HCT116 (cell line): ENCODE measurements at regions not wholly inside any gene's neighbourhood (a gene's known extent, or its start where the extent isn't known, plus 50 kb on each side); places are given as distances from the start of the nearest gene placed in this dataset.

Experiments
- ATAC-seq: fragments of 200-7000 bp; cut with Tn5 transposase; 2 replicates; pipeline ENCODE4 v1.9.1; 2020; ENCODE audit warnings: mild to moderate bottlenecking, moderate library complexity
- BruUV-seq: library from RNA; stranded (reverse); fragments of 400-500 nt; replicated peaks from 2 replicates; lab custom pipeline; 2021; lab: Mats Ljungman, UMichigan
- CTCF ChIA-PET: fragments of 300-600 bp; sonication (Branson Sonifier 250); formaldehyde crosslinking; loops from one replicate; lab custom pipeline; 2021; ENCODE audit warnings: antibody characterized with exemption; lab: Charles Lee
- POLR2A ChIA-PET: fragments of 300-600, 350-600 bp; sonication (Branson Sonifier 250); formaldehyde crosslinking; loops from one replicate; lab custom pipeline; 2021; ENCODE audit warnings: antibody characterized with exemption; lab: Charles Lee
- RAD21 ChIA-PET, 2 experiments: fragments of 300-600 bp; sonication (Branson Sonifier 250); formaldehyde crosslinking; loops; one replicate each; lab custom pipeline; 2023; ENCODE audit warnings: low total read pairs in 2 of 2; ENCODE audit not compliant: uncharacterized antibody in 2 of 2, unreplicated experiment in 2 of 2, low non-redundant PET in 1 of 2; lab: Charles Lee
- DNase-seq: peaks from one replicate; pipeline ENCODE4 v3.0.0-alpha.2; 2010; ENCODE audit warnings: low read depth, low spot score
- H2AFZ ChIP-seq: fragments of 200-600 bp; shearing (Covaris generic), sonication (generic); 2 replicates; pipeline ENCODE4 v1.6.1; 2017; ENCODE audit warnings: low read depth, mixed run types, mixed read lengths, antibody characterized with exemption, low read length; ENCODE audit not compliant: poor library complexity, severe bottlenecking
- H3K27ac ChIP-seq: 2 replicates; pipeline ENCODE4 v1.5.1; 2012; ENCODE audit warnings: low read depth, low read length
- H3K27me3 ChIP-seq: fragments of 200-600 bp; sonication (generic); 2 replicates; pipeline ENCODE4 v1.6.1; 2016; ENCODE audit warnings: mixed run types, low read length, mixed read lengths; ENCODE audit not compliant: insufficient read depth
- H3K36me3 ChIP-seq, 2 experiments: fragments of 200-500 bp in 1 of 2; fragments of 200-600 bp in 1 of 2; sonication (Bioruptor generic) in 1 of 2; sonication (generic) in 1 of 2; 2 replicates each; pipeline versions ENCODE4 v1.5.1 to v1.6.1; 2014 to 2016; ENCODE audit warnings: low read length in 2 of 2, inconsistent platforms in 1 of 2, mixed read lengths in 1 of 2, mixed run types in 1 of 2; ENCODE audit not compliant: insufficient read depth in 2 of 2, control insufficient read depth in 1 of 2
- H3K4me1 ChIP-seq, 2 experiments: fragments of 200-600 bp in 1 of 2; sonication (generic) in 1 of 2; 2 replicates each; pipeline versions ENCODE4 v1.5.1 to v1.6.1; 2012 to 2017; ENCODE audit warnings: low read length in 2 of 2, inconsistent platforms in 1 of 2, mild to moderate bottlenecking in 1 of 2, mixed read lengths in 1 of 2, mixed run types in 1 of 2, moderate library complexity in 1 of 2; ENCODE audit not compliant: insufficient read depth in 2 of 2, control insufficient read depth in 1 of 2
- H3K4me2 ChIP-seq: fragments of 200-600 bp; sonication (generic); 2 replicates; pipeline ENCODE4 v1.6.1; 2017; ENCODE audit warnings: mixed run types, low read length, mixed read lengths
- H3K4me3 ChIP-seq, 2 experiments: fragments of 200-600 bp in 1 of 2; sonication (generic) in 1 of 2; replicated peaks in 1 of 2; 2 replicates each; pipeline ENCODE4 v1.5.1; 2011 to 2016; ENCODE audit warnings: low read length in 2 of 2, control low read depth in 1 of 2, low read depth in 1 of 2, mild to moderate bottlenecking in 1 of 2, mixed read lengths in 1 of 2, mixed run types in 1 of 2
- H3K79me2 ChIP-seq: fragments of 200-600 bp; sonication (generic); 2 replicates; pipeline ENCODE4 v1.6.1; 2017; ENCODE audit warnings: mild to moderate bottlenecking, mixed run types, low read length, moderate library complexity, mixed read lengths; ENCODE audit not compliant: insufficient read depth
- H3K9ac ChIP-seq: fragments of 200-600 bp; sonication (generic); 2 replicates; pipeline ENCODE4 v1.6.1; 2016; ENCODE audit warnings: low read length, mixed read lengths
- H3K9me2 ChIP-seq: fragments of 200-600 bp; sonication (generic), shearing (Covaris generic); 2 replicates; pipeline ENCODE4 v1.6.1; 2017; ENCODE audit warnings: mixed run types, mild to moderate bottlenecking, moderate library complexity; ENCODE audit not compliant: insufficient read depth
- H3K9me3 ChIP-seq, 2 experiments: fragments of 200-500 bp in 1 of 2; fragments of 200-600 bp in 1 of 2; sonication (Bioruptor generic) in 1 of 2; sonication (generic) in 1 of 2; 2 replicates each; pipeline ENCODE4 v1.6.1; 2014 to 2017; ENCODE audit warnings: low read length in 2 of 2, mixed read lengths in 2 of 2, inconsistent platforms in 1 of 2, low read depth in 1 of 2, mild to moderate bottlenecking in 1 of 2, mixed run types in 1 of 2, moderate library complexity in 1 of 2; ENCODE audit not compliant: control insufficient read depth in 1 of 2, insufficient read depth in 1 of 2
- H4K20me1 ChIP-seq: fragments of 200-600 bp; sonication (generic), shearing (Covaris generic); 2 replicates; pipeline ENCODE4 v1.6.1; 2017; ENCODE audit warnings: mixed run types, mild to moderate bottlenecking, moderate library complexity; ENCODE audit not compliant: insufficient read depth
- ATF3 ChIP-seq: IDR thresholded peaks from 2 replicates; pipeline ENCODE4 v1.6.1; 2012
- CBX3 ChIP-seq: IDR thresholded peaks from 2 replicates; pipeline ENCODE4 v1.6.1; 2012; ENCODE audit warnings: low read depth
- CTCF ChIP-seq, 3 experiments: fragments of 200-600 bp in 1 of 3; sonication (generic) in 1 of 3; IDR thresholded peaks in 2 of 3; conservative IDR thresholded peaks in 1 of 3; 2 replicates each; pipeline ENCODE4 v1.5.1; 2012 to 2017; ENCODE audit warnings: low read depth in 2 of 3, low read length in 2 of 3, antibody characterized with exemption in 1 of 3, borderline replicate concordance in 1 of 3, control low read depth in 1 of 3, mild to moderate bottlenecking in 1 of 3, mixed read lengths in 1 of 3, mixed run types in 1 of 3, moderate library complexity in 1 of 3; ENCODE audit not compliant: insufficient read depth in 1 of 3
- ELF1 ChIP-seq: IDR thresholded peaks from 2 replicates; pipeline ENCODE4 v1.6.1; 2012; ENCODE audit warnings: low read depth, borderline replicate concordance
- EZH2 ChIP-seq: fragments of 200-600 bp; sonication (generic); IDR thresholded peaks from 2 replicates; pipeline ENCODE4 v1.6.1; 2017; ENCODE audit warnings: antibody characterized with exemption, mixed run types
- EZH2phosphoT487 ChIP-seq: fragments of 200-600 bp; IDR thresholded peaks from 2 replicates; pipeline ENCODE4 v1.6.1; 2018; ENCODE audit warnings: antibody characterized with exemption, borderline replicate concordance
- FOSL1 ChIP-seq: IDR thresholded peaks from 2 replicates; pipeline ENCODE4 v1.6.1; 2012; ENCODE audit warnings: low read depth
- JUND ChIP-seq: IDR thresholded peaks from 2 replicates; pipeline ENCODE4 v1.6.1; 2012
- POLR2A ChIP-seq: IDR thresholded peaks from 2 replicates; pipeline ENCODE4 v1.7.0; 2011; ENCODE audit warnings: borderline replicate concordance; ENCODE audit not compliant: insufficient read depth, insufficient read length; ENCODE audit errors: extremely low read depth
- REST ChIP-seq: IDR thresholded peaks from 2 replicates; pipeline ENCODE4 v1.6.1; 2012; ENCODE audit warnings: low read depth
- SRF ChIP-seq: IDR thresholded peaks from 2 replicates; pipeline ENCODE4 v1.6.1; 2012; ENCODE audit warnings: low read depth
- YY1 ChIP-seq: IDR thresholded peaks from 2 replicates; pipeline ENCODE4 v1.6.1; 2011; ENCODE audit warnings: low read length, low read depth, moderate library complexity, mild to moderate bottlenecking; ENCODE audit not compliant: insufficient replicate concordance; ENCODE audit errors: extremely low read depth
- ZFX ChIP-seq: fragments of 450-650 bp; IDR thresholded peaks from 2 replicates; pipeline ENCODE4 v1.6.1; 2017
- ZNF274 ChIP-seq: fragments of 200-500 bp; sonication (Bioruptor generic); IDR thresholded peaks from 2 replicates; pipeline ENCODE4 v1.6.1; 2014; ENCODE audit warnings: mild to moderate bottlenecking, low read depth, low read length, inconsistent platforms
- intact Hi-C: fragments of 100-400 bp; cut with micrococcal nuclease; formaldehyde crosslinking; loops from 2 replicates; pipeline ENCODE4 v1.10.0; 2022

- BruUV-seq: no TSS peak
- POLR2A ChIA-PET: no interaction called here
- CTCF ChIA-PET: no interaction called here
Measured at GRCh38 chr11:23181022-23181807, 320.9 kb upstream of the CCDC179 start.

More at GRCh38 chr11:23181022-23181807, 320.9 kb upstream of the CCDC179 start:
- H2AFZ ChIP-seq: no peak overlapping the region
- DNase-seq (no peak), ATAC-seq (no peak)
- no peaks in the 10 kb centered on the region for H3K27me3 ChIP-seq
- no peaks in the 10 kb centered on the region for H3K79me2 ChIP-seq
- H3K4me3 ChIP-seq: no peak overlapping the region
- H3K4me1 ChIP-seq: no peaks in the 10 kb centered on the region
- no peak overlapping the region for H3K9ac ChIP-seq
- no peak overlapping the region for H3K4me2 ChIP-seq
- no peaks in the 10 kb centered on the region for H3K36me3 ChIP-seq
- H4K20me1 ChIP-seq: no peaks in the 10 kb centered on the region
- TF ChIP-seq ZFX (no peak), EZH2 (no peak), ATF3 (no peak), ZNF274 (no peak), SRF (no peak), ELF1 (no peak), JUND (no peak), POLR2A (no peak), FOSL1 (no peak), CBX3 (no peak), CTCF (IDR thresholded peaks at IDR 0.05 in 2 of 3, conservative IDR thresholded peaks at IDR 0.05 in 1 of 3; ENCODE audit: borderline replicate concordance in 1 of 3, insufficient read depth in 1 of 3, low read depth in 2 of 3, low read length in 2 of 3) (no peak), YY1 (no peak), REST (no peak), EZH2phosphoT487 (no peak)
- RAD21 ChIA-PET: no interaction called here
- H3K9me3 ChIP-seq: peaks cover 0 to 3% of the 10 kb centered on the region in 2 experiments; a peak in 2 of 4 replicates
- intact Hi-C loops: no loop called here
- no peaks in the 10 kb centered on the region for H3K9me2 ChIP-seq
- H3K27ac ChIP-seq: no peak overlapping the region
